ENCODE measurements at regions not wholly inside any gene's neighbourhood (a gene's known extent, or its start where the extent isn't known, plus 50 kb on each side); places are given as distances from the start of the nearest gene placed in this dataset.
A peak's percentile ranks its signal among the peaks of the same experiment; 100 is the strongest.

DNA sequence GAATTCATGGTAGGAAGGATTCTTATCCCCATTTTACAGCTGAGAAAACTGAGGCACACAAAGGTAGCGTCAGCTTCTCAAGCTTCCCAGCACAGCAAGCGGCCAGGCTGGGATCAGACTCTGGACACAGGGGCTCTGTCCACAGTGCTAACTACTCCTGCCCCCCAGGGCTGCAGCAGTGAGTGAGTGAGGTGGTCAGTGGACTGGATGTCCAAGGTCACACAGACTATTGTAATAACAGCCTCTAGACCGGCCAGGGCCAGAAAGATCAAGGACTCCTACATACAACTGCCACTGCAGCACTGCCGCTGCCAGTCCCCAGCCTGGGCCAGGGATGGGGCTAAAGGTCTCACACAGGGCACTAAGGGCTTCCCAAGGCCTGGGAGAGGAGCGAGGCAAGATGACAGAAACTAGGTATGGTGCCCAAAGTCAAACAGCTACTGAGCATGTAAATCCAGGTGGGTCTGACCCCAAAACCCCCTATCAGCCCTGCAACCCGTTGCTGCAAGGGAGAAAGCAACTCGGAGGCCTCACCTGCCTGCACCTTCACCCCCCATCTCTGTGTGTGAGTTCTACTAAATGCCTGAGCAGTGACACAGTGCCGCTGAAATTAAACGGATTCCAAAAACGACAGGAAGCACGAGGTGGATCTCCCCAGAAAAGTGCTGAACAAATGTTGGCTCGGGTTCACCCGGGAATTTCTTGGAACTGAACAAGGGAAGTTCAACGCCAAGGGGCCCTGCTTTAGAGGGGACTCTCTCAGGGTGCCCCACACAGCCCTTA, 161.8 kb upstream of the GRK3 start (continued):
- TF ChIP-seq, protein P1, sequence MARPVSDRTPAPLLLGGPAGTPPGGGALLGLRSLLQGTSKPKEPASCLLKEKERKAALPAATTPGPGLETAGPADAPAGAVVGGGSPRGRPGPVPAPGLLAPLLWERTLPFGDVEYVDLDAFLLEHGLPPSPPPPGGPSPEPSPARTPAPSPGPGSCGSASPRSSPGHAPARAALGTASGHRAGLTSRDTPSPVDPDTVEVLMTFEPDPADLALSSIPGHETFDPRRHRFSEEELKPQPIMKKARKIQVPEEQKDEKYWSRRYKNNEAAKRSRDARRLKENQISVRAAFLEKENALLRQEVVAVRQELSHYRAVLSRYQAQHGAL (CRISPR knock-in tag; IDR thresholded peaks at IDR 0.05; ENCODE audit: not compliant biosample characterization), result no peak
- no peak for TF ChIP-seq ZSCAN30 (CRISPR knock-in tag; IDR thresholded peaks at IDR 0.05)
- TF ChIP-seq ZNF772 (CRISPR knock-in tag; IDR thresholded peaks at IDR 0.05), result peak; percentile 66
- TF ChIP-seq TAF15 (IDR thresholded peaks at IDR 0.05; ENCODE audit: low read depth, low read length, poor library complexity, severe bottlenecking), result no peak
- TF ChIP-seq, protein P2, sequence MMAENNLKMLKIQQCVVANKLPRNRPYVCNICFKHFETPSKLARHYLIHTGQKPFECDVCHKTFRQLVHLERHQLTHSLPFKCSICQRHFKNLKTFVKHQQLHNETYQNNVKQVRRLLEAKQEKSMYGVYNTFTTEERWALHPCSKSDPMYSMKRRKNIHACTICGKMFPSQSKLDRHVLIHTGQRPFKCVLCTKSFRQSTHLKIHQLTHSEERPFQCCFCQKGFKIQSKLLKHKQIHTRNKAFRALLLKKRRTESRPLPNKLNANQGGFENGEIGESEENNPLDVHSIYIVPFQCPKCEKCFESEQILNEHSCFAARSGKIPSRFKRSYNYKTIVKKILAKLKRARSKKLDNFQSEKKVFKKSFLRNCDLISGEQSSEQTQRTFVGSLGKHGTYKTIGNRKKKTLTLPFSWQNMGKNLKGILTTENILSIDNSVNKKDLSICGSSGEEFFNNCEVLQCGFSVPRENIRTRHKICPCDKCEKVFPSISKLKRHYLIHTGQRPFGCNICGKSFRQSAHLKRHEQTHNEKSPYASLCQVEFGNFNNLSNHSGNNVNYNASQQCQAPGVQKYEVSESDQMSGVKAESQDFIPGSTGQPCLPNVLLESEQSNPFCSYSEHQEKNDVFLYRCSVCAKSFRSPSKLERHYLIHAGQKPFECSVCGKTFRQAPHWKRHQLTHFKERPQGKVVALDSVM (CRISPR knock-in tag; IDR thresholded peaks at IDR 0.05), result no peak; the same call in 1 of the 2 replicates
- TF ChIP-seq ZNF713 (CRISPR knock-in tag; IDR thresholded peaks at IDR 0.05), result no peak
- TF ChIP-seq SATB2 (CRISPR knock-in tag; IDR thresholded peaks at IDR 0.05), result no peak
- TF ChIP-seq ZSCAN21 (CRISPR knock-in tag; IDR thresholded peaks at IDR 0.05; ENCODE audit: borderline replicate concordance), result peak; percentile 96
- 0 out of 2 replicates have a peak, but pooled peaks have one; percentile 65 for TF ChIP-seq ZNF510 (CRISPR knock-in tag; IDR thresholded peaks at IDR 0.05; ENCODE audit: low read depth)
- no peak for TF ChIP-seq TBP (CRISPR knock-in tag; IDR thresholded peaks at IDR 0.05)
- no peak for TF ChIP-seq ELK4 (CRISPR knock-in tag; IDR thresholded peaks at IDR 0.05; ENCODE audit: borderline replicate concordance)
- TF ChIP-seq NAIF1 (CRISPR knock-in tag; IDR thresholded peaks at IDR 0.05; ENCODE audit: borderline replicate concordance), result no peak
- TF ChIP-seq MAZ (IDR thresholded peaks at IDR 0.05; ENCODE audit: borderline replicate concordance, low read depth, low read length), result no peak
- TF ChIP-seq MAZ (CRISPR knock-in tag; IDR thresholded peaks at IDR 0.05; ENCODE audit: low read depth), result peak; percentile 66
- TF ChIP-seq, protein P3, sequence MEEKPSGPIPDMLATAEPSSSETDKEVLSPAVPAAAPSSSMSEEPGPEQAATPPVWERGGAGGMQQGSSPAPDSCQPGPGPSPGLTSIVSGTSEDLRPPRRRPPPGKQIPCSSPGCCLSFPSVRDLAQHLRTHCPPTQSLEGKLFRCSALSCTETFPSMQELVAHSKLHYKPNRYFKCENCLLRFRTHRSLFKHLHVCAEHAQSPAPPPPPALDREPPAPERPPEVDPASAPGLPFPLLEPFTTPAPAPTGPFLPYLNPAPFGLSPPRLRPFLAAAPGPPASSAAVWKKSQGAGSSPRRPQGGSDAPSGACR (CRISPR knock-in tag; IDR thresholded peaks at IDR 0.05), result peak; percentile 75; the same call in 1 of the 2 replicates
- no peak for TF ChIP-seq ZNF75D (CRISPR knock-in tag; IDR thresholded peaks at IDR 0.05; ENCODE audit: borderline replicate concordance)
- no peak for TF ChIP-seq KLF13 (CRISPR knock-in tag; IDR thresholded peaks at IDR 0.05)
- TF ChIP-seq KDM4B (CRISPR knock-in tag; IDR thresholded peaks at IDR 0.05), result no peak
- TF ChIP-seq, protein P4, sequence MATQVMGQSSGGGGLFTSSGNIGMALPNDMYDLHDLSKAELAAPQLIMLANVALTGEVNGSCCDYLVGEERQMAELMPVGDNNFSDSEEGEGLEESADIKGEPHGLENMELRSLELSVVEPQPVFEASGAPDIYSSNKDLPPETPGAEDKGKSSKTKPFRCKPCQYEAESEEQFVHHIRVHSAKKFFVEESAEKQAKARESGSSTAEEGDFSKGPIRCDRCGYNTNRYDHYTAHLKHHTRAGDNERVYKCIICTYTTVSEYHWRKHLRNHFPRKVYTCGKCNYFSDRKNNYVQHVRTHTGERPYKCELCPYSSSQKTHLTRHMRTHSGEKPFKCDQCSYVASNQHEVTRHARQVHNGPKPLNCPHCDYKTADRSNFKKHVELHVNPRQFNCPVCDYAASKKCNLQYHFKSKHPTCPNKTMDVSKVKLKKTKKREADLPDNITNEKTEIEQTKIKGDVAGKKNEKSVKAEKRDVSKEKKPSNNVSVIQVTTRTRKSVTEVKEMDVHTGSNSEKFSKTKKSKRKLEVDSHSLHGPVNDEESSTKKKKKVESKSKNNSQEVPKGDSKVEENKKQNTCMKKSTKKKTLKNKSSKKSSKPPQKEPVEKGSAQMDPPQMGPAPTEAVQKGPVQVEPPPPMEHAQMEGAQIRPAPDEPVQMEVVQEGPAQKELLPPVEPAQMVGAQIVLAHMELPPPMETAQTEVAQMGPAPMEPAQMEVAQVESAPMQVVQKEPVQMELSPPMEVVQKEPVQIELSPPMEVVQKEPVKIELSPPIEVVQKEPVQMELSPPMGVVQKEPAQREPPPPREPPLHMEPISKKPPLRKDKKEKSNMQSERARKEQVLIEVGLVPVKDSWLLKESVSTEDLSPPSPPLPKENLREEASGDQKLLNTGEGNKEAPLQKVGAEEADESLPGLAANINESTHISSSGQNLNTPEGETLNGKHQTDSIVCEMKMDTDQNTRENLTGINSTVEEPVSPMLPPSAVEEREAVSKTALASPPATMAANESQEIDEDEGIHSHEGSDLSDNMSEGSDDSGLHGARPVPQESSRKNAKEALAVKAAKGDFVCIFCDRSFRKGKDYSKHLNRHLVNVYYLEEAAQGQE (IDR thresholded peaks at IDR 0.05; ENCODE audit: borderline replicate concordance in 1 of 2, low read depth in 1 of 2, low read length in 2 of 2), result peak; percentile 49 to 90

Data from HepG2 (cell line).